ENCODE measurements at regions not wholly inside any gene's neighbourhood (a gene's known extent, or its start where the extent isn't known, plus 50 kb on each side); places are given as distances from the start of the nearest gene placed in this dataset.
"Not testable (repeated sequence)": the region's sequence is repeated elsewhere in the genome, so short reads cannot be mapped to it uniquely, and the experiment has no call there.

DNA sequence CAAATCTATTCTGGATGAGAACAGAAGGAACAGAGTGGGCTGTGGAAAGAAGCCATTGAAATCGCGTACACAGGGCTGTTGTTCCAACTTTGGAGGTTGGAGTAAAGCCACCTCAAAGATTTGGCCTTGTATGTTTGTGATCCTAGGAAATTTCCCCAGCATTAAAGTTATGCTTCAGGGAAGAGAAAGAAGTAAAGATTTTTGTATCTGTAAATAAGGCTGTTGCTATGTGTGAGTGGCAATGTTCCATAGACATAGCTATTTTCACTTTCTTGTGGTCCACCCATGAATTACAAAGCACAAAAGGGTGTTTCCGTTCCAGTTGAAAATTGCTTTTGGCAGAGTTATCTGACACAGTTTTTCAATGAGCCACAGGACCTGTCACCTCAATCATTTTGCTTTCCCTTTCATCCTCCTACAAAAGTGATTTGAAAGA is 321.3 kb downstream of the TFAP2B start:
- Histone ChIP-seq H2BK5ac (ENCODE audit: low read length) (no peak overlapping the region), H3K27me3 (ENCODE audit: insufficient read depth, low read length, poor library complexity) (no peaks in the 10 kb centered on the region), H3K4ac (ENCODE audit: low read depth, low read length) (no peak overlapping the region), H3K23ac (ENCODE audit: low read length) (no peak overlapping the region), H3K79me1 (ENCODE audit: low read length) (no peaks in the 10 kb centered on the region), H3K4me2 (ENCODE audit: low read length) (no peak overlapping the region), H2BK15ac (replicated peaks; ENCODE audit: low read depth) (no peak overlapping the region), H3K9ac (ENCODE audit: low read length) (no peak overlapping the region), H3K36me3 (ENCODE audit: control insufficient read depth, insufficient read depth, low read length) (no peaks in the 10 kb centered on the region), H3K4me1 (ENCODE audit: control insufficient read depth, low read depth, low read length) (no peaks in the 10 kb centered on the region), H3K18ac (ENCODE audit: low read length) (no peak overlapping the region), H2AK5ac (ENCODE audit: low read length) (no peak overlapping the region), H3K4me3 (ENCODE audit: low read length) (no peak overlapping the region), H4K5ac (ENCODE audit: low read length) (no peak overlapping the region), H2BK120ac (ENCODE audit: low read depth, low read length) (no peak overlapping the region), H3K27ac (ENCODE audit: low read depth, low read length) (no peak overlapping the region), H4K8ac (ENCODE audit: low read depth, low read length) (no peak overlapping the region), H3K56ac (ENCODE audit: low read length) (no peak overlapping the region), H3K79me2 (ENCODE audit: control insufficient read depth, insufficient read depth, low read length) (no peaks in the 10 kb centered on the region)
- WGBS (ENCODE audit: extremely low coverage, insufficient coverage, low lambda C conversion rate) = no CpG with 5 or more reads among the region's 3 CpGs
- no peak for DNase-seq

DNA sequence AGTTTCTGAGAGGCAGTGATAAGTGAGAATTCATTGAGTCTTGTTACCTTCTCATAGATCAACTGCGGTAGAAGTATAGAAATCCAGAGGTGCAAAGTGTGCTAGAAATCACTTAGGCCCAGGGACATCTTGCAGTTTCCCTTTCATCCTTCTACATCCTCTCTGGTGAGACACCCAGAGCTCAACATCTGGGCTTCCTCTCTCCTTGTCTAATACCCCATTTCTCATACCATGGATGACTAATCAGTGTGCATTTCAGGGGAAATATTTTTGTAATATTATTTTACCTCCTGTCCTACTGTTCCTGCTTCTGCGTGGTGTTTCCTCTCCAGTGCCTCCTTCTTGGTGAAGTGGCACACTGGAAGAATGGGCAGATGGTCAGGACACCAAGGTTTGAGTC is 322.4 kb downstream of the TFAP2B start:
- Histone ChIP-seq H3K79me2 (ENCODE audit: control insufficient read depth, insufficient read depth, low read length) (no peaks in the 10 kb centered on the region), H3K23ac (ENCODE audit: low read length) (no peak overlapping the region), H4K8ac (ENCODE audit: low read depth, low read length) (no peak overlapping the region), H3K27ac (ENCODE audit: low read depth, low read length) (no peak overlapping the region), H3K27me3 (ENCODE audit: insufficient read depth, low read length, poor library complexity) (no peaks in the 10 kb centered on the region), H3K18ac (ENCODE audit: low read length) (no peak overlapping the region), H3K4ac (ENCODE audit: low read depth, low read length) (no peak overlapping the region), H3K4me3 (ENCODE audit: low read length) (no peak overlapping the region), H2BK120ac (ENCODE audit: low read depth, low read length) (no peak overlapping the region), H3K36me3 (ENCODE audit: control insufficient read depth, insufficient read depth, low read length) (no peaks in the 10 kb centered on the region), H3K4me2 (ENCODE audit: low read length) (no peak overlapping the region), H2AK5ac (ENCODE audit: low read length) (no peak overlapping the region), H3K79me1 (ENCODE audit: low read length) (no peaks in the 10 kb centered on the region), H3K56ac (ENCODE audit: low read length) (no peak overlapping the region), H4K5ac (ENCODE audit: low read length) (no peak overlapping the region), H2BK15ac (replicated peaks; ENCODE audit: low read depth) (no peak overlapping the region), H3K4me1 (ENCODE audit: control insufficient read depth, low read depth, low read length) (no peaks in the 10 kb centered on the region), H2BK5ac (ENCODE audit: low read length) (no peak overlapping the region), H3K9ac (ENCODE audit: low read length) (no peak overlapping the region)
- no peak for DNase-seq
- no CpG with 5 or more reads among the region's 2 CpGs for WGBS (ENCODE audit: extremely low coverage, insufficient coverage, low lambda C conversion rate)

DNA sequence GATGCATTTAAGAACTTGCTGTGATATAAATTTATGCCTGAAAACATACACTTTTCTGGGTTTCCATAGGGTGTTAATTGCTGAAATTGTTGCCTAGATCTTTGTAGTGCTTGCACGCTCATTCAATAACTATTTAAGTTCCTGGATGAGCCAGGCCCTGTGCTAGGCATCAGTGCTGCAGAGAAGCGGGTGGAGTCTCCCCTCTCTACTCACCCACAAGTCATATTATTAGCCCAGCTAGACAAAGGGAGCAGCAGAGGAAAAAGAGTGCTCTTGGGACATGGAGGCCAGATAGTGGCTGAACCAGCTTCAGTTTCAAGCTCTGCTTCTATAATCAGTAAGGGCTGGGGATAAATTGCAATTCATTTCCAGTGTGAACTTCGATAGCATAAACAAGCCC is 329.1 kb downstream of the TFAP2B start:
- Histone ChIP-seq H2BK120ac (ENCODE audit: low read depth, low read length) (no peak overlapping the region), H3K27ac (ENCODE audit: low read depth, low read length) (no peak overlapping the region)

DNA sequence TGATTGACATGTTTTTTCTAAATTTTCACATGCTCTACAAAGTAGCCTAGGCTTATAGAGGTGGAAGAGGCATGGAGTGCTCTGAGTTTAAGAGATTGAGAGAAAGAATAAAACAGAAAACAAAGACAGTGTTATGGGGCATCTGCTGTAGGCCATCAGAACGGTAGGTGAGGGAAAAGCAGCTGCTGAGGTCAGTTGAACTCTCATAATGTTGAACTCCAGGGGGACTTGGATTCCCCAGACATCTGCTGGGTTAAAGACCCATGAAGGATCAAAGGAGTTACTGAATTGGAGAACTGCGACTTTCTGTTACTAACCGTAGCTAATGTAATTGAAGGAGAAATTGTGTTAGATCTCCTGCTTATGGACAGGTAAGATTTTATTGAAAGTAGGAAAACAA is 333.9 kb downstream of the TFAP2B start:
- H3K4me3 ChIP-seq (ENCODE audit: low read length) = no peak overlapping the region
- no peaks in the 10 kb centered on the region for H3K79me1 ChIP-seq (ENCODE audit: low read length)
- H3K56ac ChIP-seq (ENCODE audit: low read length) = no peak overlapping the region
- no peaks in the 10 kb centered on the region for H3K4me1 ChIP-seq (ENCODE audit: control insufficient read depth, low read depth, low read length)
- peak; percentile 14 for DNase-seq
- H2AK5ac ChIP-seq (ENCODE audit: low read length) = no peak overlapping the region
- H3K36me3 ChIP-seq (ENCODE audit: control insufficient read depth, insufficient read depth, low read length) = no peaks in the 10 kb centered on the region
- no peak overlapping the region for H4K8ac ChIP-seq (ENCODE audit: low read depth, low read length)
- H3K27me3 ChIP-seq (ENCODE audit: insufficient read depth, low read length, poor library complexity) = no peaks in the 10 kb centered on the region
- no peak overlapping the region for H2BK120ac ChIP-seq (ENCODE audit: low read depth, low read length)
- no CpG with 5 or more reads among the region's 3 CpGs for WGBS (ENCODE audit: extremely low coverage, insufficient coverage, low lambda C conversion rate)
- H2BK15ac ChIP-seq (replicated peaks; ENCODE audit: low read depth) = no peak overlapping the region
- no peak overlapping the region for H3K4ac ChIP-seq (ENCODE audit: low read depth, low read length)
- no peak overlapping the region for H3K18ac ChIP-seq (ENCODE audit: low read length)
- no peaks in the 10 kb centered on the region for H3K79me2 ChIP-seq (ENCODE audit: control insufficient read depth, insufficient read depth, low read length)
- no peak overlapping the region for H3K4me2 ChIP-seq (ENCODE audit: low read length)
- H3K9ac ChIP-seq (ENCODE audit: low read length) = no peak overlapping the region
- no peak overlapping the region for H2BK5ac ChIP-seq (ENCODE audit: low read length)
- H3K23ac ChIP-seq (ENCODE audit: low read length) = no peak overlapping the region
- H3K27ac ChIP-seq (ENCODE audit: low read depth, low read length) = no peak overlapping the region
- no peak overlapping the region for H4K5ac ChIP-seq (ENCODE audit: low read length)

More for the DNA sequence above, 329.1 kb downstream of the TFAP2B start:
- H4K5ac ChIP-seq (ENCODE audit: low read length) = no peak overlapping the region
- H3K4me1 ChIP-seq (ENCODE audit: control insufficient read depth, low read depth, low read length) = no peaks in the 10 kb centered on the region
- no peak overlapping the region for H2AK5ac ChIP-seq (ENCODE audit: low read length)
- H3K23ac ChIP-seq (ENCODE audit: low read length) = no peak overlapping the region
- no peak overlapping the region for H3K4me2 ChIP-seq (ENCODE audit: low read length)
- no peaks in the 10 kb centered on the region for H3K79me1 ChIP-seq (ENCODE audit: low read length)
- H3K79me2 ChIP-seq (ENCODE audit: control insufficient read depth, insufficient read depth, low read length) = no peaks in the 10 kb centered on the region
- no peak overlapping the region for H3K18ac ChIP-seq (ENCODE audit: low read length)
- no peak overlapping the region for H3K4me3 ChIP-seq (ENCODE audit: low read length)
- H3K27me3 ChIP-seq (ENCODE audit: insufficient read depth, low read length, poor library complexity) = no peaks in the 10 kb centered on the region
- H2BK15ac ChIP-seq (replicated peaks; ENCODE audit: low read depth) = no peak overlapping the region
- DNase-seq = no peak
- WGBS (ENCODE audit: extremely low coverage, insufficient coverage, low lambda C conversion rate) = no CpG with 5 or more reads among the region's 3 CpGs
- H2BK5ac ChIP-seq (ENCODE audit: low read length) = no peak overlapping the region
- H3K9ac ChIP-seq (ENCODE audit: low read length) = no peak overlapping the region
- H3K36me3 ChIP-seq (ENCODE audit: control insufficient read depth, insufficient read depth, low read length) = no peaks in the 10 kb centered on the region
- H4K8ac ChIP-seq (ENCODE audit: low read depth, low read length) = no peak overlapping the region
- no peak overlapping the region for H3K56ac ChIP-seq (ENCODE audit: low read length)
- H3K4ac ChIP-seq (ENCODE audit: low read depth, low read length) = no peak overlapping the region

DNA sequence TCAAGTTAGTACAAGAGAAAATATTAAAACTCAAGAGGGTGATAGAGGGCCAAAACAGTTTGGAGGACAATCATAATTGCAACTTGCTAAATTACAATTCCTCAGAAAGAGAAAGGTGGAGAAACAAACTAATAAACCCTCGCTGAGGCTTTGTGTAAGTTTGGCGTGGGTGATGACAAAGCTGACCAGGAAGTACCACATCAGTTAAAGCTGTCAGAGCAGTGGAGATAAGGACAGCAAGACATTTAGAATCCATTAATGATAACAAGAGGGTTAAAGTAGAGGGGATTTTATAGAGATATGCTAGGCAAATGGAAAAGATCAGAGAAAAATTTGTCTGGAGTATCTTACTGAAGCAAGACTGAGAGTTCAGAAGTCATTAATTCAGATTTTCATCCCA is 334.4 kb downstream of the TFAP2B start:
- no peaks in the 10 kb centered on the region for H3K27me3 ChIP-seq (ENCODE audit: insufficient read depth, low read length, poor library complexity)

DNA sequence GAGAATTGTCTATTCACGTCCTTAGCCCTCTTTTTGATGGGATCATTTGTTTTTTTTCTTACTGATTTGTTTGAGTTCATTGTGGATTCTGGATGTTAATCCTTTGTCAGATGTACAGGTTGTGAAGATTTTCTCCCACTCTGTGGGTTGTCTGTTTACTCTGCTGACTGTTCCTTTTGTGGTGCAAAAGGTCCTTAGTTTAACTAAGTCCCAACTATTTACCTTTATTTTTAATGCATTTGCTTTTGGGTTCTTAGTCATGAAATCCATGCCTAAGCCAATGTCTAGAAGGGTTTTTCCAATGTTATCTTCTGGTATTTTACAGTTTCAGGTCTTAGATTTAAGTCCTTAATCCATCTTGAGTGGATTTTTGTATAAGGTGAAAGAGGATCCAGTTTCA is 336.3 kb downstream of the TFAP2B start:
- not testable (repeated sequence) for H3K79me2 ChIP-seq (ENCODE audit: control insufficient read depth, insufficient read depth, low read length); H3K79me1 ChIP-seq (ENCODE audit: low read length); H3K27ac ChIP-seq (ENCODE audit: low read depth, low read length); H3K56ac ChIP-seq (ENCODE audit: low read length); H4K5ac ChIP-seq (ENCODE audit: low read length); DNase-seq; H2BK5ac ChIP-seq (ENCODE audit: low read length); H2BK15ac ChIP-seq (replicated peaks; ENCODE audit: low read depth); H3K4me3 ChIP-seq (ENCODE audit: low read length); H2BK120ac ChIP-seq (ENCODE audit: low read depth, low read length); H3K4me1 ChIP-seq (ENCODE audit: control insufficient read depth, low read depth, low read length); H3K4me2 ChIP-seq (ENCODE audit: low read length); H2AK5ac ChIP-seq (ENCODE audit: low read length); H3K23ac ChIP-seq (ENCODE audit: low read length); H3K27me3 ChIP-seq (ENCODE audit: insufficient read depth, low read length, poor library complexity); H3K4ac ChIP-seq (ENCODE audit: low read depth, low read length); H4K8ac ChIP-seq (ENCODE audit: low read depth, low read length); H3K36me3 ChIP-seq (ENCODE audit: control insufficient read depth, insufficient read depth, low read length); H3K18ac ChIP-seq (ENCODE audit: low read length); H3K9ac ChIP-seq (ENCODE audit: low read length)
- no CpG with 5 or more reads among the region's 1 CpG for WGBS (ENCODE audit: extremely low coverage, insufficient coverage, low lambda C conversion rate)

More for the DNA sequence above, 334.4 kb downstream of the TFAP2B start:
- H3K79me1 ChIP-seq (ENCODE audit: low read length) = no peaks in the 10 kb centered on the region
- H2BK15ac ChIP-seq (replicated peaks; ENCODE audit: low read depth) = no peak overlapping the region
- no peak overlapping the region for H3K4ac ChIP-seq (ENCODE audit: low read depth, low read length)
- no peaks in the 10 kb centered on the region for H3K4me1 ChIP-seq (ENCODE audit: control insufficient read depth, low read depth, low read length)
- H3K9ac ChIP-seq (ENCODE audit: low read length) = no peak overlapping the region
- no peak overlapping the region for H3K4me2 ChIP-seq (ENCODE audit: low read length)
- no peak overlapping the region for H3K56ac ChIP-seq (ENCODE audit: low read length)
- H3K79me2 ChIP-seq (ENCODE audit: control insufficient read depth, insufficient read depth, low read length) = no peaks in the 10 kb centered on the region
- no peaks in the 10 kb centered on the region for H3K36me3 ChIP-seq (ENCODE audit: control insufficient read depth, insufficient read depth, low read length)
- WGBS (ENCODE audit: extremely low coverage, insufficient coverage, low lambda C conversion rate) = no CpG with 5 or more reads among the region's 2 CpGs
- H3K27ac ChIP-seq (ENCODE audit: low read depth, low read length) = no peak overlapping the region
- H3K4me3 ChIP-seq (ENCODE audit: low read length) = no peak overlapping the region
- no peak overlapping the region for H2AK5ac ChIP-seq (ENCODE audit: low read length)
- H2BK5ac ChIP-seq (ENCODE audit: low read length) = no peak overlapping the region
- H4K8ac ChIP-seq (ENCODE audit: low read depth, low read length) = no peak overlapping the region
- peak; percentile 33 for DNase-seq
- H3K18ac ChIP-seq (ENCODE audit: low read length) = no peak overlapping the region
- H2BK120ac ChIP-seq (ENCODE audit: low read depth, low read length) = no peak overlapping the region
- H4K5ac ChIP-seq (ENCODE audit: low read length) = no peak overlapping the region
- no peak overlapping the region for H3K23ac ChIP-seq (ENCODE audit: low read length)

All from mesendoderm (in vitro differentiated cells).